Adipocyte (in vitro differentiated cells): ENCODE measurements at regions not wholly inside any gene's neighbourhood (a gene's known extent, or its start where the extent isn't known, plus 50 kb on each side); places are given as distances from the start of the nearest gene placed in this dataset.

Experiments
- DNase-seq: peaks from one replicate; pipeline ENCODE4 v3.0.0-alpha.2; 2015; ENCODE audit warnings: low read depth
- H3K27me3 ChIP-seq: replicated peaks from 2 replicates; pipeline ENCODE4 v1.7.0; 2013; ENCODE audit warnings: mild to moderate bottlenecking, low read length, moderate library complexity; ENCODE audit not compliant: control insufficient read depth, insufficient read depth
- H3K36me3 ChIP-seq: 2 replicates; pipeline ENCODE4 v1.7.0; 2013; ENCODE audit warnings: low read length, mild to moderate bottlenecking, moderate library complexity; ENCODE audit not compliant: control insufficient read depth, insufficient read depth, severe bottlenecking
- H3K4me1 ChIP-seq: 2 replicates; pipeline ENCODE4 v1.7.0; 2013; ENCODE audit warnings: mild to moderate bottlenecking, low read length, moderate library complexity; ENCODE audit not compliant: control insufficient read depth, insufficient read depth
- H3K4me3 ChIP-seq: 2 replicates; pipeline ENCODE4 v1.7.0; 2013; ENCODE audit warnings: mild to moderate bottlenecking, low read length, moderate library complexity
- H3K9ac ChIP-seq: 2 replicates; pipeline ENCODE4 v1.7.0; 2013; ENCODE audit warnings: mild to moderate bottlenecking, low read length, moderate library complexity
- H3K9me3 ChIP-seq: 2 replicates; pipeline ENCODE4 v1.7.0; 2013; ENCODE audit warnings: mild to moderate bottlenecking, low read length, moderate library complexity; ENCODE audit not compliant: control insufficient read depth

DNA sequence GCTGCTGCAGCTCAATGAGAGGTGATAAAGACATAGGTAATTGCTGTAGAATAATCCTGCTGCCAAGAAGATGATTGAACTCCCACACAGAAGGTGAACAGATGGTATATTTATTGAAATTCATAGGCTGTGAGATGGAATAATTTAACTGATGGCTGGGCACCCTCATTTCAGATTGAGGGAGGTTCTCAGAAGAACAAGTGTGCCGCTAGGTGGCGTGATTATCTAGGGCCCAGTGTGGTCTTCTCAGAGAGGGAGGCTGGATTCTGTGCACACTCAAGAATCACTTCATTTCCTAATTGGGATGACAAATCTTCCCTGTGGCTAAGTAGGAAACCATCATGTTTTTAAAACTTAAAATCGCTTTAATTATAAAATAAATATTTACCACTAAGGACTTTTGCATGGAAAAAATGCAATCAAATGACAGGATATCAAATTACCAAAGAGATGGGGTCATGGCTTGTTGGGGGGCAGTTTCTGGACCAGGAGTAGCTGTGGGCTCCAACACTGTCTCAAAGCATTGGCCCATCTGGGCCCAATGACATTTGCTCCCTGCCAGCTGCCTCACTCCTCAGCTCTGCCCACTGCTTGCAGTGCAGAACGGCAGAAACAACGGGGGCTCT lies 132.3 kb downstream of the SNAPC1 start:
- Histone ChIP-seq H3K27me3 (peaks cover 13% of the 10 kb centered on the region), H3K36me3 (no peaks in the 10 kb centered on the region), H3K9ac (no peak overlapping the region), H3K4me3 (no peak overlapping the region), H3K4me1 (no peaks in the 10 kb centered on the region), H3K9me3 (no peaks in the 10 kb centered on the region)
- peak; percentile 92 for DNase-seq

GRCh38 chr14:61897300-61897699 lies 135.1 kb downstream of the SNAPC1 start:
- no peak overlapping the region for H3K4me3 ChIP-seq
- peaks cover 16% of the 10 kb centered on the region for H3K27me3 ChIP-seq
- no peak for DNase-seq
- no peak overlapping the region for H3K9ac ChIP-seq
- no peaks in the 10 kb centered on the region for H3K4me1 ChIP-seq
- H3K9me3 ChIP-seq, result no peaks in the 10 kb centered on the region
- no peaks in the 10 kb centered on the region for H3K36me3 ChIP-seq

DNA sequence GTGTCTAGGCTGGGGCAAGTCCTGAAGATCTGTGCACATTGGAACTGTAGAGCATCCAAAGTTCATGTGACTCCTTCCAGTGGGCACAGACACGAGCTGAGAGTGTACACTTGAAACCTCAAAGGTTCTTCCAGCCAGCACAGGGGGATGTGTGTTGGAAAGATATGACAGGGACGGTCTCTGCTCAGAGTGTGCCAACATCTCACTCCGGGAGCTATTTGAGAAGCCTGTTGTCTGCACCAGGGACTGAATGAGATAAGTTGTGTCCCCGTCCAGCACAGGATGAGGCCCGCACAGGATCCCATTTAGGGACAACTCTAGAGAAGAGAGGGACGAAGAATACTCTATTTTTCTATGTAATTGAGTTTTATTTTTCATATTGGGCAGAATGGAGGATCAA lies 136.3 kb downstream of the SNAPC1 start:
- peaks cover 16% of the 10 kb centered on the region for H3K27me3 ChIP-seq
- no peak overlapping the region for H3K9ac ChIP-seq
- H3K36me3 ChIP-seq, result no peaks in the 10 kb centered on the region
- H3K4me1 ChIP-seq, result no peaks in the 10 kb centered on the region
- no peaks in the 10 kb centered on the region for H3K9me3 ChIP-seq
- H3K4me3 ChIP-seq, result no peak overlapping the region
- no peak for DNase-seq

- Histone ChIP-seq H3K9me3 (peaks cover 2% of the 10 kb centered on the region), H3K9ac (no peak overlapping the region), H3K4me1 (no peaks in the 10 kb centered on the region), H3K4me3 (no peak overlapping the region), H3K27me3 (peaks cover 15% of the 10 kb centered on the region), H3K36me3 (no peaks in the 10 kb centered on the region)
- DNase-seq, result no peak
Observed at GRCh38 chr14:61899497-61899896, 137.3 kb downstream of the SNAPC1 start.

GRCh38 chr14:61904946-61905345 lies 142.7 kb downstream of the SNAPC1 start:
- H3K4me3 ChIP-seq, result no peak overlapping the region
- DNase-seq, result no peak
- peaks cover 14% of the 10 kb centered on the region for H3K27me3 ChIP-seq
- H3K4me1 ChIP-seq, result no peaks in the 10 kb centered on the region
- no peaks in the 10 kb centered on the region for H3K36me3 ChIP-seq
- H3K9me3 ChIP-seq, result peaks cover 2% of the 10 kb centered on the region
- no peak overlapping the region for H3K9ac ChIP-seq

DNA sequence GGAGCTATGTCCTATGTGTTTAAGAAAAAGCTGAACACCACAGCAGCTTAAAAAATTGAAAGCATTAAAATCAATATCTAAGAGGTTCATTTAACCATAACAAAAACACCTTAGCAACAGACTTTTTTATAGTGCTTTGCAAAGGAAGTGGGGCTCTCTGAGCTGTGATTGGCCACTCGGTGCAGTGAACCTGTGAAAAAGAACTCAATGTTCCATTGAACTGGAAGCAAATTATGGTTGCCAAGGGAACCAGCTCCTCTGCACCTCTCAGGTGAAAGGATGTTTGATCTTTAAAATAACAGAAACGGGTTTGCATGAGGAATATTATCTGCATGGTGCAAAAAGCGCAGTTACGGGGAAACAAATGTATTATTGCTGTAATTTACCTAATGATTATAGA lies 149.4 kb downstream of the SNAPC1 start:
- H3K9ac ChIP-seq, result no peak overlapping the region
- no peaks in the 10 kb centered on the region for H3K36me3 ChIP-seq
- no peaks in the 10 kb centered on the region for H3K9me3 ChIP-seq
- no peak overlapping the region for H3K4me3 ChIP-seq
- DNase-seq, result no peak
- H3K4me1 ChIP-seq, result no peaks in the 10 kb centered on the region
- H3K27me3 ChIP-seq, result no peaks in the 10 kb centered on the region

GRCh38 chr14:61918998-61919397 lies 156.8 kb downstream of the SNAPC1 start:
- no peak for DNase-seq

DNA sequence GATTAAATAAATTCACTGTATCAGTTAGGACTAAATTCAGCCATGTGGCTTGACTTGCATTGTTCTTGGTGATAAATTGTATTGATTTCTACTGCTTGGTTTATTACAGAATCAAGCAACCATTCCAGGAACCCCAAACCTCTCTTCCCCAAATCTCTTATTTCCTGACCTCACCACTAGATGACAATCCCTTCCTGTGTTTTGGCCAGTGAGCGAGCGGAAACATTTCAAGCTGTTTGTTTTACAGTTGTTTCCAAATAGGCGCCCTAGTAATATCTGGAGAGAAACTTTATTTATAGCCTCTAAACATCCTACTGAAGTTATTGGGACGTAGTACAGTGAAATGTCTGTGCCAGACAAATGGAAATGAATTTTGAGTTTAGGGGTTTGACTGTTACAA lies 161.1 kb downstream of the SNAPC1 start:
- Histone ChIP-seq H3K9ac (no peak overlapping the region), H3K9me3 (no peaks in the 10 kb centered on the region), H3K36me3 (no peaks in the 10 kb centered on the region), H3K4me1 (peaks cover 24% of the 10 kb centered on the region), H3K27me3 (no peaks in the 10 kb centered on the region), H3K4me3 (no peak overlapping the region)
- DNase-seq, result peak; percentile 17

More at GRCh38 chr14:61918998-61919397, 156.8 kb downstream of the SNAPC1 start:
- Histone ChIP-seq H3K4me1 (no peaks in the 10 kb centered on the region), H3K9me3 (no peaks in the 10 kb centered on the region), H3K36me3 (no peaks in the 10 kb centered on the region), H3K9ac (no peak overlapping the region), H3K4me3 (no peak overlapping the region), H3K27me3 (no peaks in the 10 kb centered on the region)

- Histone ChIP-seq H3K9me3 (no peaks in the 10 kb centered on the region), H3K36me3 (no peaks in the 10 kb centered on the region), H3K27me3 (no peaks in the 10 kb centered on the region), H3K4me1 (peaks cover 33% of the 10 kb centered on the region), H3K9ac (no peak overlapping the region), H3K4me3 (no peak overlapping the region)
- peak; percentile 52 for DNase-seq
Observed at GRCh38 chr14:61925043-61925442, 162.8 kb downstream of the SNAPC1 start.

- no peak for DNase-seq
- Histone ChIP-seq H3K9ac (no peak overlapping the region), H3K4me1 (peaks cover 33% of the 10 kb centered on the region), H3K27me3 (no peaks in the 10 kb centered on the region), H3K9me3 (no peaks in the 10 kb centered on the region), H3K4me3 (no peak overlapping the region), H3K36me3 (no peaks in the 10 kb centered on the region)
Observed at GRCh38 chr14:61925732-61926435, 163.7 kb downstream of the SNAPC1 start.

DNA sequence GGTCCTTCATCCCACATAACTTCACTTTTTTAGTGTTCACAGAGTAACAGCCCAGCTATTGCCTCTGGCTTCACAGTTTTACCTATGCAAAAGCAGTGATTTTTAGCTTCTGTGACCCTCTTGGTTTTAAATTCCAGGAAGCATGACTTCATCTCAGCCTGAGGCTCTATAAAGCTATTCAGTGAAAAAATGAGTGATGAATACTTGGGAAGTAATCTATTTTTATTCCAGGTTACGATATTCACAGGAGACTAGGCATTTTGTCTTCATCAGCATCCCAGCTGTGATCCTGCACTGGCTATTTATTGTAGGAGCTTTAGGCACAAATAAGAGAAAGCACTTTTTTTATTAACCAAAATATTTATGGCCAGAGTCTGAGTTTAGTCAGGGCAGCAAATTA lies 164.8 kb downstream of the SNAPC1 start:
- H3K4me3 ChIP-seq, result no peak overlapping the region
- H3K9me3 ChIP-seq, result no peaks in the 10 kb centered on the region
- peak; percentile 54 for DNase-seq
- no peaks in the 10 kb centered on the region for H3K27me3 ChIP-seq
- no peaks in the 10 kb centered on the region for H3K36me3 ChIP-seq
- H3K4me1 ChIP-seq, result peaks cover 33% of the 10 kb centered on the region
- no peak overlapping the region for H3K9ac ChIP-seq
